GM12801 (cell line): ENCODE measurements at regions not wholly inside any gene's neighbourhood (a gene's known extent, or its start where the extent isn't known, plus 50 kb on each side); places are given as distances from the start of the nearest gene placed in this dataset.

Experiments used
- CTCF ChIP-seq: IDR thresholded peaks from one replicate; pipeline ENCODE4 v1.5.1; 2011; ENCODE audit warnings: control low read depth; ENCODE audit not compliant: insufficient read length; ENCODE audit errors: extremely low read depth

- no peak for TF ChIP-seq CTCF
These were observed 455.8 kb upstream of the DAB1 start for GRCh38 chr1:57879700-57880099.

GRCh38 chr1:57874418-57874877, 450.6 kb upstream of the DAB1 start:
- no peak for TF ChIP-seq CTCF

GRCh38 chr1:57872913-57873312, 449.1 kb upstream of the DAB1 start:
- no peak for TF ChIP-seq CTCF

GRCh38 chr1:57868908-57869307, 445.0 kb upstream of the DAB1 start:
- no peak for TF ChIP-seq CTCF

GRCh38 chr1:57868239-57868638, 444.4 kb upstream of the DAB1 start:
- TF ChIP-seq CTCF = no peak

- TF ChIP-seq CTCF = no peak
These were observed 443.1 kb upstream of the DAB1 start for GRCh38 chr1:57866998-57867397.

GRCh38 chr1:57860931-57861565, 437.2 kb upstream of the DAB1 start:
- no peak for TF ChIP-seq CTCF
